Astrocyte (in vitro differentiated cells and primary cell): ENCODE measurements at regions not wholly inside any gene's neighbourhood (a gene's known extent, or its start where the extent isn't known, plus 50 kb on each side); places are given as distances from the start of the nearest gene placed in this dataset.

Experiments used
- DNase-seq: peaks from one replicate; pipeline ENCODE4 v3.0.0-alpha.2; 2010; ENCODE audit warnings: low read depth
- FAIRE-seq: peaks from 2 replicates; lab custom pipeline; 2011; peaks lifted over from hg19 to GRCh38; lab: Jason Lieb, UNC
- H2AFZ ChIP-seq: 2 replicates; pipeline ENCODE4 v1.6.0; 2012; ENCODE audit warnings: low read depth, low read length, inconsistent platforms
- H3K27ac ChIP-seq: 2 replicates; pipeline ENCODE4 v1.5.1; 2011; ENCODE audit warnings: low read depth, low read length, inconsistent platforms
- H3K27me3 ChIP-seq: 2 replicates; pipeline ENCODE4 v1.6.0; 2011; ENCODE audit warnings: low read length, inconsistent platforms; ENCODE audit not compliant: insufficient read depth
- H3K36me3 ChIP-seq: 2 replicates; pipeline ENCODE4 v1.5.1; 2011; ENCODE audit warnings: low read length, inconsistent platforms; ENCODE audit not compliant: insufficient read depth
- H3K4me1 ChIP-seq: 2 replicates; pipeline ENCODE4 v1.5.1; 2011; ENCODE audit warnings: low read length, inconsistent platforms; ENCODE audit not compliant: insufficient read depth
- H3K4me2 ChIP-seq: 2 replicates; pipeline ENCODE4 v1.6.0; 2012; ENCODE audit warnings: low read length, inconsistent platforms
- H3K4me3 ChIP-seq: 2 replicates; pipeline ENCODE4 v1.5.1; 2011; ENCODE audit warnings: low read depth, mild to moderate bottlenecking, low read length, inconsistent platforms; ENCODE audit not compliant: insufficient read depth
- H3K79me2 ChIP-seq: 2 replicates; pipeline ENCODE4 v1.6.0; 2012; ENCODE audit warnings: mild to moderate bottlenecking, low read length, inconsistent platforms; ENCODE audit not compliant: insufficient read depth
- H3K9ac ChIP-seq: 2 replicates; pipeline ENCODE4 v1.6.0; 2012; ENCODE audit warnings: mild to moderate bottlenecking, low read length, inconsistent platforms
- H3K9me3 ChIP-seq: 2 replicates; pipeline ENCODE4 v1.5.1; 2012; ENCODE audit warnings: low read depth, mild to moderate bottlenecking, low read length, inconsistent platforms; ENCODE audit not compliant: insufficient read depth
- H4K20me1 ChIP-seq: 2 replicates; pipeline ENCODE4 v1.6.0; 2012; ENCODE audit warnings: low read length, inconsistent platforms; ENCODE audit not compliant: insufficient read depth
- H3K27ac Mint-ChIP-seq: one replicate; pipeline ENCODE4 v1.8.0; 2021; ENCODE audit warnings: mild to moderate bottlenecking, mixed read lengths; ENCODE audit not compliant: unreplicated experiment
- H3K27me3 Mint-ChIP-seq: one replicate; pipeline ENCODE4 v1.8.0; 2021; ENCODE audit warnings: low read depth, mixed read lengths; ENCODE audit not compliant: unreplicated experiment
- H3K36me3 Mint-ChIP-seq: one replicate; pipeline ENCODE4 v1.8.0; 2021; ENCODE audit warnings: low read depth, mixed read lengths; ENCODE audit not compliant: unreplicated experiment
- H3K4me1 Mint-ChIP-seq: one replicate; pipeline ENCODE4 v1.8.0; 2021; ENCODE audit warnings: low read depth, mixed read lengths; ENCODE audit not compliant: unreplicated experiment
- H3K4me3 Mint-ChIP-seq: one replicate; pipeline ENCODE4 v1.8.0; 2021; ENCODE audit warnings: mild to moderate bottlenecking, moderate library complexity, mixed read lengths; ENCODE audit not compliant: unreplicated experiment
- H3K9me3 Mint-ChIP-seq: one replicate; pipeline ENCODE4 v1.8.0; 2021; ENCODE audit warnings: mild to moderate bottlenecking, mixed read lengths; ENCODE audit not compliant: unreplicated experiment
- CTCF ChIP-seq: IDR thresholded peaks from 2 replicates; pipeline ENCODE4 v1.5.1; 2011; ENCODE audit warnings: low read depth, mild to moderate bottlenecking, inconsistent platforms, low read length, moderate library complexity; ENCODE audit not compliant: insufficient read depth
- EZH2 ChIP-seq: IDR thresholded peaks from 2 replicates; pipeline ENCODE4 v1.6.1; 2012; ENCODE audit warnings: mild to moderate bottlenecking, low read length, inconsistent platforms; ENCODE audit not compliant: insufficient read depth

GRCh38 chr20:55569084-55569483 is 436.2 kb downstream of the CBLN4 start:
- Histone ChIP-seq H3K4me2 (no peak overlapping the region), H3K4me1 (no peaks in the 10 kb centered on the region), H4K20me1 (no peaks in the 10 kb centered on the region), H2AFZ (no peak overlapping the region), H3K27ac (no peak overlapping the region), H3K9me3 (no peaks in the 10 kb centered on the region), H3K4me3 (no peak overlapping the region), H3K27me3 (no peaks in the 10 kb centered on the region), H3K79me2 (no peaks in the 10 kb centered on the region), H3K36me3 (no peaks in the 10 kb centered on the region), H3K9ac (no peak overlapping the region)
- DNase-seq: no peak
- H3K9me3 Mint-ChIP-seq: no peaks in the 10 kb centered on the region
- H3K36me3 Mint-ChIP-seq: no peaks in the 10 kb centered on the region
- no peak for TF ChIP-seq EZH2
- H3K27me3 Mint-ChIP-seq: no peaks in the 10 kb centered on the region
- no peak for FAIRE-seq
- H3K4me3 Mint-ChIP-seq: no peak overlapping the region
- H3K4me1 Mint-ChIP-seq: no peaks in the 10 kb centered on the region
- H3K27ac Mint-ChIP-seq: no peak overlapping the region

- Mint-ChIP-seq H3K4me1 (no peaks in the 10 kb centered on the region), H3K27ac (no peak overlapping the region), H3K4me3 (no peak overlapping the region), H3K36me3 (no peaks in the 10 kb centered on the region), H3K27me3 (no peaks in the 10 kb centered on the region), H3K9me3 (peaks cover 4% of the 10 kb centered on the region)
- Histone ChIP-seq H2AFZ (no peak overlapping the region), H3K9me3 (no peaks in the 10 kb centered on the region), H3K4me3 (no peak overlapping the region), H3K27me3 (no peaks in the 10 kb centered on the region), H3K36me3 (no peaks in the 10 kb centered on the region), H3K27ac (no peak overlapping the region), H3K4me1 (no peaks in the 10 kb centered on the region), H4K20me1 (no peaks in the 10 kb centered on the region), H3K79me2 (no peaks in the 10 kb centered on the region), H3K4me2 (no peak overlapping the region), H3K9ac (no peak overlapping the region)
- DNase-seq (no peak), FAIRE-seq (no peak)
- TF ChIP-seq CTCF (no peak), EZH2 (no peak)
These were observed 437.5 kb downstream of the CBLN4 start for GRCh38 chr20:55567826-55568225.

- TF ChIP-seq EZH2 (no peak), CTCF (no peak)
- Mint-ChIP-seq H3K36me3 (no peaks in the 10 kb centered on the region), H3K4me3 (no peak overlapping the region), H3K27ac (no peak overlapping the region), H3K9me3 (peaks cover 4% of the 10 kb centered on the region), H3K4me1 (no peaks in the 10 kb centered on the region), H3K27me3 (no peaks in the 10 kb centered on the region)
- no peaks in the 10 kb centered on the region for H3K4me1 ChIP-seq
- H3K27me3 ChIP-seq: no peaks in the 10 kb centered on the region
- no peak for FAIRE-seq
- H3K4me2 ChIP-seq: no peak overlapping the region
- H2AFZ ChIP-seq: no peak overlapping the region
- no peak overlapping the region for H3K27ac ChIP-seq
- H3K79me2 ChIP-seq: no peaks in the 10 kb centered on the region
- no peaks in the 10 kb centered on the region for H4K20me1 ChIP-seq
- H3K9ac ChIP-seq: no peak overlapping the region
- H3K9me3 ChIP-seq: no peaks in the 10 kb centered on the region
- H3K4me3 ChIP-seq: no peak overlapping the region
- no peaks in the 10 kb centered on the region for H3K36me3 ChIP-seq
- no peak for DNase-seq
These were observed 440.1 kb downstream of the CBLN4 start for GRCh38 chr20:55565096-55565773.
